ENCODE measurements at regions not wholly inside any gene's neighbourhood (a gene's known extent, or its start where the extent isn't known, plus 50 kb on each side); places are given as distances from the start of the nearest gene placed in this dataset.

- intact Hi-C loops (cut with DNase I; ENCODE audit: low total_unique reads), result no loop called here
- no peak for TF ChIP-seq CTCF (IDR thresholded peaks at IDR 0.05)
- Histone ChIP-seq H3K36me3 (no peaks in the 10 kb centered on the region), H3K27me3 (no peaks in the 10 kb centered on the region), H3K4me3 (no peak overlapping the region), H3K9me3 (peaks cover 0 to 3% (median 0%) of the 10 kb centered on the region in 3 donors), H3K4me1 (no peaks in the 10 kb centered on the region), H3K27ac (no peak overlapping the region)
- no peak for DNase-seq
Measured at GRCh38 chr1:195019385-195019784, 1588.9 kb downstream of the KCNT2 start.

DNA sequence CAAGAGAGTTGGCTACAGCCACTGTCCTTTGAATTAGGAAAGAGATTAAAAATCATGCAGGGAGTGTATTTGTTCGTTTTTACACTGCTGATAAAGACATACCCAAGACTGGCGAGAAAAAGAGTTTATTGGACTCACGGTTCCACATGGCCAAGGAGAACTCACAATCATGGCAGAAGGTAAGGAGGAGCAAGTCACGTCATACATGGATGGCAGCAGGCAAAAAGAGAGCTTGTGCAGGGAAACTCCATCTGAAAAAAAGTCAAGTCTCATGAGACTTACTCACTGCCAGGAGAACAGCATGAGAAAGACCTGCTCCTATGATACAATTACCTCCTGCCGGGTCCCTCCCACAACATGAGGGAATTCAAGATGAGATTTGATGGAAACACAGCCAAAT, 1595.2 kb downstream of the KCNT2 start:
- Histone ChIP-seq H3K9me3 (peaks cover 0 to 3% (median 0%) of the 10 kb centered on the region in 3 donors), H3K27me3 (no peaks in the 10 kb centered on the region), H3K4me3 (no peak overlapping the region), H3K4me1 (no peaks in the 10 kb centered on the region), H3K36me3 (no peaks in the 10 kb centered on the region), H3K27ac (no peak overlapping the region)
- intact Hi-C loops (cut with DNase I; ENCODE audit: low total_unique reads), result no loop called here
- TF ChIP-seq CTCF (IDR thresholded peaks at IDR 0.05), result no peak
- DNase-seq, result no peak

DNA sequence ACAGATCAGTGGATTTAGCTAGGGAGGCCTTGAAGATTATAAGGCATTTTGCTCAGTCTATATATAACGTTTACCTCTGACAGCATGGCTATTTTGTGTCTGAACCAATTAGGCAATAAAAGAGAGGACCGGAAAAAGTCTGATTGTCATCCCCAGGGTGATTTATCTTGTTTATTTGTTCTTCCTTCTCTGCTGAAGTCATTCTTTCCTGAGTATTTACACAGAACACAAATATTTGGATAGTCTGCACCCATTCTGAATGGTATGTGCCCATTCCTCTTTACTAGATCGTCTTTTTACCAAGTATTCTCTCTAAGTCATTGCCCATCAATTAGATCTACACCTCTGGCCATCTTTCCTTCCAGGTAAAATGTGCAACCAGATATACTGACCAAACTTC, 1602.9 kb downstream of the KCNT2 start:
- TF ChIP-seq CTCF (IDR thresholded peaks at IDR 0.05), result no peak
- intact Hi-C loops (cut with DNase I; ENCODE audit: low total_unique reads), result no loop called here

DNA sequence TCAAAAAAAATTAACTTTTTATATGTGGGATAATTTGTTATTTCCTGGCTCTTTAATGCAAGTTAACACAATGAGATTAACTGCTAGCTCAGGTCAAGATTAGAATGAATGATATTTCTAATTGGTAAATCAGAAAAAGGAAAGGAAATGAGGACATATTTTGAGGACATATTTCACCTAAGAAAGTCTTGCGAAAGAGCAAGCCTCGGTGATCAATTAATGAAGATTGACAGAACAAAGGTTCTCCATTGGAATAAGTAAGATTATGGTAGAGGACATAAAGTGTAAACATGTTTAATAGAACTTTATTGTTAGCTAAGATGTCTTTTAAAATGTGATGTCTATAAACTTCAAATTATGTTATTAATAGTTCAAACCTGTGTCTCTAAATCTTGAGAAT, 1617.8 kb downstream of the KCNT2 start:
- Histone ChIP-seq H3K27me3 (no peaks in the 10 kb centered on the region), H3K4me3 (no peak overlapping the region), H3K36me3 (no peaks in the 10 kb centered on the region), H3K27ac (no peak overlapping the region), H3K4me1 (no peaks in the 10 kb centered on the region), H3K9me3 (no peaks in the 10 kb centered on the region)
- TF ChIP-seq CTCF (IDR thresholded peaks at IDR 0.05), result no peak
- DNase-seq, result no peak
- intact Hi-C loops (cut with DNase I; ENCODE audit: low total_unique reads), result no loop called here

More for the DNA sequence above, 1602.9 kb downstream of the KCNT2 start:
- Histone ChIP-seq H3K4me1 (no peaks in the 10 kb centered on the region), H3K27me3 (no peaks in the 10 kb centered on the region), H3K4me3 (no peak overlapping the region), H3K27ac (no peak overlapping the region), H3K36me3 (no peaks in the 10 kb centered on the region), H3K9me3 (no peaks in the 10 kb centered on the region)
- DNase-seq, result no peak

- Histone ChIP-seq H3K9me3 (no peaks in the 10 kb centered on the region), H3K4me3 (no peak overlapping the region), H3K27me3 (no peaks in the 10 kb centered on the region), H3K36me3 (no peaks in the 10 kb centered on the region), H3K27ac (no peak overlapping the region), H3K4me1 (no peaks in the 10 kb centered on the region)
- intact Hi-C loops (cut with DNase I; ENCODE audit: low total_unique reads), result no loop called here
- DNase-seq, result no peak
- TF ChIP-seq CTCF (IDR thresholded peaks at IDR 0.05), result no peak
Measured at GRCh38 chr1:194975913-194976312, 1632.3 kb downstream of the KCNT2 start.

- Histone ChIP-seq H3K36me3 (no peaks in the 10 kb centered on the region), H3K9me3 (no peaks in the 10 kb centered on the region), H3K4me3 (no peak overlapping the region), H3K4me1 (no peaks in the 10 kb centered on the region), H3K27me3 (no peaks in the 10 kb centered on the region), H3K27ac (no peak overlapping the region)
- intact Hi-C loops (cut with DNase I; ENCODE audit: low total_unique reads), result no loop called here
- DNase-seq, result no peak
- TF ChIP-seq CTCF (IDR thresholded peaks at IDR 0.05), result no peak
Measured at GRCh38 chr1:194968916-194969315, 1639.3 kb downstream of the KCNT2 start.

All from tibial artery (tissue), 4 donors.